BJ (cell line): ENCODE measurements at regions not wholly inside any gene's neighbourhood (a gene's known extent, or its start where the extent isn't known, plus 50 kb on each side); places are given as distances from the start of the nearest gene placed in this dataset.

Experiments used
- CTCF ChIA-PET: fragments of 350-600 bp; formaldehyde crosslinking; extraction: SDS; loops from one replicate; lab custom pipeline; 2021; ENCODE audit warnings: antibody characterized with exemption, inconsistent platforms; lab: Yijun Ruan, JAX
- POLR2A ChIA-PET: fragments of 300-600 bp; sonication (Branson Sonifier 250); formaldehyde crosslinking; extraction: SDS; loops from one replicate; lab custom pipeline; 2021; ENCODE audit warnings: antibody characterized with exemption; lab: Charles Lee
- DNase-seq: peaks from one replicate; pipeline ENCODE4 v3.0.0-alpha.2; 2011; ENCODE audit warnings: low read depth
- H3K27me3 ChIP-seq: 2 replicates; pipeline ENCODE4 v1.6.0; 2011; ENCODE audit warnings: low read length; ENCODE audit not compliant: control insufficient read depth, insufficient read depth
- H3K36me3 ChIP-seq: 2 replicates; pipeline ENCODE4 v1.5.1; 2011; ENCODE audit warnings: low read length; ENCODE audit not compliant: control insufficient read depth, insufficient read depth
- H3K4me3 ChIP-seq: 2 replicates; pipeline ENCODE4 v1.5.1; 2011; ENCODE audit warnings: low read depth, mild to moderate bottlenecking, control low read depth, low read length
- TF ChIP-seq, protein P1 (sequence below): IDR thresholded peaks from 2 replicates; pipeline ENCODE4 v1.5.1; 2011; ENCODE audit warnings: low read depth, mild to moderate bottlenecking, control low read depth, inconsistent platforms, low read length, moderate library complexity; ENCODE audit not compliant: insufficient read depth

DNA sequence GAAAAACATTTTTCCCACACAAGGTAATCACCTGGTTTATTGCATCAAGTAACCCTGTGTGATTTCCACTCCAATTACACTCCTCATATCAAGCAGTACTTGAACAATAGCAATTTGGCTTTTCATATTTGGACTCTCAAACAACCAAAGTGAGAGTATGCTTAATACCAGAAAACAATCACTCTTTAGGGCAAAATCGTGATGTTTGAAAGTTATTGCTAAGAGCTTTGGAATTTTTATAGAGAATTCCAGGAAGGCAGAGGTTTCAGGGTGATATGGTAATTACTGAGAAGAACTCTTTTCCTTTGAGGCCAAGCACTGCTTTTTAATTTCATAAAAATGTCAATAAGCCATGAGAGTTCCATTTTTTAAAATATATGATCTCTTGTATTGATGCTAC is 779.5 kb upstream of the LRRTM1 start:
- Histone ChIP-seq H3K27me3 (no peaks in the 10 kb centered on the region), H3K4me3 (no peak overlapping the region)
- CTCF ChIA-PET: no interaction called here

DNA sequence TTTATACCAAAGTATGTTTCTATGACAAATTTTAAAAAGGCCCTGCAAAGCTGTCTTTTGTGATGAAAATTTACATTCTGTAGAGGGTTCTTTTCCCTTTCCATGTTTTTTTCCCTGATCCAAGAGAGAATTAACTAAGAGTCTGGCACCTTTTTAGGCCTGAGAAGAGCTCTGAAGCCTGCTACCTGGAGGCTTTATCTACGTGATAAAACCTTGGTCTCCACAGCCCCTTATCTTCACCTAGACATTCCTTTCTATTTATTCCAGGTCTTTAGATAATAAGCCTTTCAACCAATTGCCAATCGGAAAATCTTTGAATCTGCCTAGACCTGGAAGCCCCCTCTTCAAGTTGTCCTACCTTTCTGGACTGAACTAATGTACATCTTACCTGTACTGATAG is 774.1 kb upstream of the LRRTM1 start:
- POLR2A ChIA-PET: no interaction called here
- no peak overlapping the region for H3K4me3 ChIP-seq

More for the DNA sequence above, 779.5 kb upstream of the LRRTM1 start:
- H3K36me3 ChIP-seq: no peaks in the 10 kb centered on the region
- DNase-seq: no peak
- POLR2A ChIA-PET: no interaction called here
- TF ChIP-seq, protein P1, sequence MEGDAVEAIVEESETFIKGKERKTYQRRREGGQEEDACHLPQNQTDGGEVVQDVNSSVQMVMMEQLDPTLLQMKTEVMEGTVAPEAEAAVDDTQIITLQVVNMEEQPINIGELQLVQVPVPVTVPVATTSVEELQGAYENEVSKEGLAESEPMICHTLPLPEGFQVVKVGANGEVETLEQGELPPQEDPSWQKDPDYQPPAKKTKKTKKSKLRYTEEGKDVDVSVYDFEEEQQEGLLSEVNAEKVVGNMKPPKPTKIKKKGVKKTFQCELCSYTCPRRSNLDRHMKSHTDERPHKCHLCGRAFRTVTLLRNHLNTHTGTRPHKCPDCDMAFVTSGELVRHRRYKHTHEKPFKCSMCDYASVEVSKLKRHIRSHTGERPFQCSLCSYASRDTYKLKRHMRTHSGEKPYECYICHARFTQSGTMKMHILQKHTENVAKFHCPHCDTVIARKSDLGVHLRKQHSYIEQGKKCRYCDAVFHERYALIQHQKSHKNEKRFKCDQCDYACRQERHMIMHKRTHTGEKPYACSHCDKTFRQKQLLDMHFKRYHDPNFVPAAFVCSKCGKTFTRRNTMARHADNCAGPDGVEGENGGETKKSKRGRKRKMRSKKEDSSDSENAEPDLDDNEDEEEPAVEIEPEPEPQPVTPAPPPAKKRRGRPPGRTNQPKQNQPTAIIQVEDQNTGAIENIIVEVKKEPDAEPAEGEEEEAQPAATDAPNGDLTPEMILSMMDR: no peak

DNA sequence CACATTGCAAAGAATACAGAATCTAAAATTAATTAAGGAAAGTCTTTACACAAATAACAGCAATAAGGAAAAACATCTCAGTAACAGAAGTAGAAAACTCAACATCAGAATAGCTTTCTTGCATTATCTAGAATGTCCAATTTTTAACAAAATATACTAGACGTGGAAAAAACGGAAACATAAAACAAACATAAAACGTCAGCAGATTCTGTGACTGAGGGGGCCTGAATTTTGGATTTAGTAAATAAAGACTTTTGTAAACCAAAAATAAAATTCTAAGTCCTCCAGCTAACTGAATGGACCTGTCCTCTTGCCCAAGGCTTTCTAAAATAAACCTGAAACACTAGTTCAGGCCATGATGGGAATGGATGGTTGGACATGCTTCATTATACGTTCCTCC is 773.5 kb upstream of the LRRTM1 start:
- TF ChIP-seq, protein P1: no peak
- CTCF ChIA-PET: interaction anchor here (0.8 kb wide), 1 partner anchor 17 kb away, joined by 3 read pairs; no protein-coding TSS in a partner anchor
- Histone ChIP-seq H3K36me3 (no peaks in the 10 kb centered on the region), H3K27me3 (no peaks in the 10 kb centered on the region), H3K4me3 (no peak overlapping the region)
- DNase-seq: no peak
- POLR2A ChIA-PET: no interaction called here

More for the DNA sequence above, 774.1 kb upstream of the LRRTM1 start:
- TF ChIP-seq, protein P1: no peak
- Histone ChIP-seq H3K27me3 (no peaks in the 10 kb centered on the region), H3K36me3 (no peaks in the 10 kb centered on the region)
- DNase-seq: no peak
- CTCF ChIA-PET: interaction anchor here (0.8 kb wide), 1 partner anchor 17 kb away, joined by 3 read pairs; no protein-coding TSS in a partner anchor

- H3K4me3 ChIP-seq: no peak overlapping the region
- ChIA-PET POLR2A (no interaction called here), CTCF (no interaction called here)
- H3K27me3 ChIP-seq: no peaks in the 10 kb centered on the region
- no peaks in the 10 kb centered on the region for H3K36me3 ChIP-seq
- DNase-seq: no peak
- TF ChIP-seq, protein P1: no peak
These were observed 772.8 kb upstream of the LRRTM1 start for GRCh38 chr2:81077396-81077795.

DNA sequence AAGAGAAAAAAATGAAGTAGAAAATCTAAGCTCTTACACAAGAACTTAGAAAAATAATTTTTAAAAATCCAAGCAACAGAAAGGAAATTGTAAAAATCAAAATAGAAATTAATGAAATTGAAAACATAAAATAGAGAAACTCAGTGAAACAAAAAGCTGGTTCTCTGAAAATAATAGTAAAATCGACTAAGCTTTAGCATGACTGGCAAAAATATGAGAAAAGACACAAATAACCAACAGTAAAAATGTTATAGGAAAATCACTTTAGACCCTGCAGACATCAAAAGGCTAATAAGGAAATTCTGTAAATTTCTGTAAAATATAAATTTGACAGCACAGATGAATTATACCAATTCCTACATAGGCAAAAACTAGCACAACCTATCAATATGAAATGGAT is 768.9 kb upstream of the LRRTM1 start:
- Histone ChIP-seq H3K27me3 (no peaks in the 10 kb centered on the region), H3K36me3 (no peaks in the 10 kb centered on the region), H3K4me3 (no peak overlapping the region)
- ChIA-PET CTCF (no interaction called here), POLR2A (no interaction called here)
- no peak for DNase-seq
- TF ChIP-seq, protein P1: no peak
